BLaER1 (cell line): ENCODE measurements at regions not wholly inside any gene's neighbourhood (a gene's known extent, or its start where the extent isn't known, plus 50 kb on each side); places are given as distances from the start of the nearest gene placed in this dataset.
"Not testable (repeated sequence)": the region's sequence is repeated elsewhere in the genome, so short reads cannot be mapped to it uniquely, and the experiment has no call there.

Source experiments
- H3K27ac ChIP-seq: shearing (Covaris generic); formaldehyde crosslinking; 2 replicates; pipeline ENCODE4 v1.8.1; 2022
- H3K27me3 ChIP-seq: shearing (Covaris generic); formaldehyde crosslinking; 2 replicates; pipeline ENCODE4 v1.8.1; 2022
- H3K36me3 ChIP-seq: shearing (Covaris generic); formaldehyde crosslinking; 2 replicates; pipeline ENCODE4 v1.8.1; 2022
- H3K4me1 ChIP-seq: shearing (Covaris generic); formaldehyde crosslinking; 2 replicates; pipeline ENCODE4 v1.8.1; 2022
- H3K4me2 ChIP-seq: shearing (Covaris generic); formaldehyde crosslinking; 2 replicates; pipeline ENCODE4 v1.8.1; 2022
- H3K4me3 ChIP-seq: shearing (Covaris generic); formaldehyde crosslinking; 2 replicates; pipeline ENCODE4 v1.8.1; 2022
- H3K9ac ChIP-seq: shearing (Covaris generic); formaldehyde crosslinking; 2 replicates; pipeline ENCODE4 v1.8.1; 2022
- H3K9me3 ChIP-seq: shearing (Covaris generic); formaldehyde crosslinking; 2 replicates; pipeline ENCODE4 v1.8.1; 2022
- H4K20me1 ChIP-seq: shearing (Covaris generic); formaldehyde crosslinking; 2 replicates; pipeline ENCODE4 v1.8.1; 2022
- Cebpa-rat ChIP-seq: shearing (Covaris generic); IDR thresholded peaks from 2 replicates; pipeline ENCODE4 v1.8.1; 2022

DNA sequence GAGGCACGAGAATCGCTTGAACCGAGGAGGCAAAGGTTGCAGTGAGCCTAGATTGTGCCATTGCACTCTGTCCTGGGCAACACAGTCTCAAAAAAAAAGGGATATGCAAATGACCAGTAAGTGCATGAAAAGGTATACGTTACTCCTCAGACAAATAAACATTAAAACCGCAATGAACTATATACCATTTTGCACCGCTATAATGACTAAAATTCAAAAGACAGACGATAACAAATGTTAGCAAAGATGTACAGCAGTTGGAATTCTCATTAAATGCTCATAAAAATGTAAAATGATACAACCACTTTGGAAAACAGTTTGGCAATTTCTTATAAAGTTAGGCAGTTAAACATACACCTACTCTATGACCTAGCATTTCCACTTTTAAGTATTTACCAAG, 67.4 kb upstream of the MSH6 start:
- Histone ChIP-seq H3K27ac (peak overlapping the region; percentile 94), H3K9me3 (no peaks in the 10 kb centered on the region), H3K4me3 (no peak overlapping the region), H4K20me1 (peaks cover 16% of the 10 kb centered on the region), H3K9ac (no peak overlapping the region; the same call in 1 of the 2 replicates), H3K4me1 (peaks cover 89% of the 10 kb centered on the region), H3K36me3 (peaks cover 93% of the 10 kb centered on the region), H3K27me3 (no peaks in the 10 kb centered on the region), H3K4me2 (peak overlapping the region; percentile 82)
- TF ChIP-seq Cebpa-rat = no peak

DNA sequence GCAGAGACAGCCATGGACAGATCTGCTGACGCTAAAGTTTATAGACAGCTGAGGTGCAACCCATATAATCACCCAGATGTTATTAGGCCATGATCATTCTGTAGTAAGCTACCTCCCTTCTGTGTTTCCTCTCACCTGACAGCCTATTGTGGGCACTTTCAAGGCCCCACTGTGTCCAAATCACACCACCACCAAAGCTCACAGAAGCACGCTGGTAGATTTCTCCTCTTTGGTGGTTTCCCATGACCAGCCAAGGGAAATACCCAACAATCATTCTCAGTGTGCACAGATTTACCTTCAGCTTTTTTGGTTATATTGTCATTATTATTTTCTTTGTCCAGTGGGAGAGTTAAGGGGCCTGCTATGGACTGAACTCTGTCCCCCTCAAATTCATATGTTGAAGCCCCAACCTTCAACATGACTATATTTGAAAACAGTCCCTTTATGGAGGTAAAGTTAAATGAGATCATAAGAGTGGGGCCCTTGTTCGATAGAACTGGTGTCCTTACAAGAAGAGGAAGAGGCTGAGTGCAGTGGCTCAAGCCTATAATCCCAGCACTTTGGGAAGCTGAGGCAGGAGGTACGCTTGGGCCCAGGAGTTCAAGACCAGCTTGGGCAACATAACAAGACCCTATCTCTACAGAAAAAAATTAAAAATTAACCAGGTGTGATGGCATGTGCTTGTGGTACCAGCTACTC, 74.0 kb upstream of the MSH6 start:
- peaks cover 99% of the 10 kb centered on the region for H3K36me3 ChIP-seq
- peaks cover 87% of the 10 kb centered on the region for H3K4me1 ChIP-seq
- H3K27me3 ChIP-seq = no peaks in the 10 kb centered on the region
- H3K4me2 ChIP-seq = peak overlapping the region; percentile 16
- no peak for TF ChIP-seq Cebpa-rat
- no peaks in the 10 kb centered on the region for H3K9me3 ChIP-seq
- H3K4me3 ChIP-seq = no peak overlapping the region
- H4K20me1 ChIP-seq = peaks cover 82% of the 10 kb centered on the region
- H3K9ac ChIP-seq = no peak overlapping the region
- H3K27ac ChIP-seq = peak overlapping the region; percentile 56

DNA sequence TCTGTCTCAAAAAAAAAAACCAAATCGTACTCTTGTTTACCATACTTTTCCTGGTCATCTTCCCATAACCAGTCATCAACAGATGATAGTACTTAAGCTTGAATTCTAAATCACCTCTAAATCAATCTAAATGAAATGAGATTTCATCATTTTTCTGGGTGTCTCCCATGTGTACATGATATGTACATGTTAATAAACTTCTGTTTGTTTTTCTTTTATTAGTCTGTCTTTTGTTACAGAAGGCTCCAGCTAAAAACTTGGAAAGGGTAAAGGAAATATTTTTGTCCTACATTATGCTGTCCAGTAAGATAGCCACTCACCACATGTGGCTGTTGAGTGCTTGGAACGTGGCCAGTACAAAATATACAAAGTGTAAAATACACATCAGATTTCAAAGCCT, 78.7 kb upstream of the MSH6 start:
- Histone ChIP-seq H3K27ac (peak overlapping the region; percentile 98), H4K20me1 (peaks cover 72% of the 10 kb centered on the region), H3K4me1 (peaks cover 82% of the 10 kb centered on the region), H3K27me3 (no peaks in the 10 kb centered on the region), H3K9me3 (no peaks in the 10 kb centered on the region), H3K4me3 (no peak overlapping the region), H3K4me2 (peak overlapping the region; percentile 93), H3K9ac (no peak overlapping the region), H3K36me3 (peaks cover 98% of the 10 kb centered on the region)
- TF ChIP-seq Cebpa-rat = no peak

DNA sequence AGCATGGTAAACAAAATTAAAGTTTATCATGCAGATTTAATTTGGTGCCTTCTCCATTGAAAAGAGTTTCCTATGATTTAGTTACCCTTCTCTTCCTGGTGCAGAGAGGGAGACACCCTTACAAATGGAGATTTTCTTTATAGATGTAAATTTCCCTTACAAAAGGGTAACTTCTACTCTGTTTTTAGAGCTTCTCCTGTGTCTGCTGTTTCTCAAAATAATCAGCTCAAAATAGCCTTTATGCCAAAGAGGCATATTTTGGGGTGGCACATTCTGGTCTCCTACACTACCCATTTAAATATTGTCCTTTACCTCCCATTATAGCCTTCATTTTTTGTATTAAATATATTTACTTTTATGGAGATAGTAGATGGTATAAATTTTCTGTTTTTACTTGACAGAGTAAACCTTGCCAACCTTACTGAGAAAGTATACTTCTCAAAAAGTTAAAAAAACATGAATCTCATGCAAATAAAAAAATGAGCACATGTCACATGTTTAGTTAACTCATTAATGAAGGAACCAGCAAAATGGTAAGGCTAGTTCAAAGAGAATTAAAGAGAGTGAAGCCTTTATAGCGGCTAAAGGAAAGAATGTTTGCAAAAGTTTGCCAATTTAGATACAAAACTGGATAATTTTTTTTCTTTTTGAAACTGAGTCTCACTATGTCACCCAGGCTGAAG, 83.3 kb upstream of the MSH6 start:
- H3K36me3 ChIP-seq = peaks cover 59% of the 10 kb centered on the region
- peaks cover 42% of the 10 kb centered on the region for H3K4me1 ChIP-seq
- H3K4me2 ChIP-seq = peak overlapping the region; percentile 93
- H3K9me3 ChIP-seq = no peaks in the 10 kb centered on the region
- peak overlapping the region; percentile 98 for H3K27ac ChIP-seq
- H4K20me1 ChIP-seq = peaks cover 26% of the 10 kb centered on the region
- peak overlapping the region; percentile 89 for H3K4me3 ChIP-seq
- H3K27me3 ChIP-seq = no peaks in the 10 kb centered on the region
- H3K9ac ChIP-seq = peak overlapping the region; percentile 98
- no peak for TF ChIP-seq Cebpa-rat

DNA sequence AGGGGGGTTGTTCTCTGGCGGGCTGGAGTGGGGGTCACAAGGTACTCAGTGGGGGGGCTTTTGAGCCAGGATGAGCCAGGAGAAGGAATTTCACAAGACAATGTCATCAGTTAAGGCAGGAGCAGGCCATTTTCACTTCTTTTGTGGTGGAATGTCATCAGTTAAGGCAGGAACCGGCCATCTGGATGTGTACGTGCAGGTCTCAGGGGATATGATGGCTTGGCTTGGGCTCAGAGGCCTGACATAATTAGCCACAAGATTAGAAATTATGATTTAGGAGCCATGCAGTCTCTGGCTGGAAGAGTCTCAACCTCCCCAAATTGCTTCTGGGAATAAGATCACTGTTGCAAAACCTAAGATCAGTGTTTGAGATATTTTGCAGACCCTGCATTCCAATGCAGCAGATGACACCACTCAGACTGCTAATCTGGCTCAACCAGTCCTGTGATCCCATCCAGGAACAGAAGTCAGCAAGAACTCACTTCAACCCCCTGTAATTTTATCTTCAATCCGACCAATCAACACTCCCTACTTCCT, 84.4 kb upstream of the MSH6 start:
- H3K27ac ChIP-seq = peak overlapping the region; percentile 98
- H3K27me3 ChIP-seq, H3K9me3 ChIP-seq: not testable (repeated sequence)
- H3K4me2 ChIP-seq = peak overlapping the region; percentile 93
- H3K4me3 ChIP-seq = peak overlapping the region; percentile 89
- peaks cover 43% of the 10 kb centered on the region for H3K4me1 ChIP-seq
- peaks cover 48% of the 10 kb centered on the region for H3K36me3 ChIP-seq
- H3K9ac ChIP-seq = peak overlapping the region; percentile 98
- H4K20me1 ChIP-seq = peaks cover 14% of the 10 kb centered on the region

- peak overlapping the region; percentile 89 for H3K4me3 ChIP-seq
- H4K20me1 ChIP-seq, H3K9me3 ChIP-seq, H3K27me3 ChIP-seq: not testable (repeated sequence)
- H3K4me1 ChIP-seq = peaks cover 43% of the 10 kb centered on the region
- H3K36me3 ChIP-seq = peaks cover 41% of the 10 kb centered on the region
- H3K4me2 ChIP-seq = peak overlapping the region; percentile 93
- H3K9ac ChIP-seq = peak overlapping the region; percentile 98
- peak overlapping the region; percentile 98 for H3K27ac ChIP-seq
Measured at GRCh38 chr2:47697681-47698435, 85.1 kb upstream of the MSH6 start.

GRCh38 chr2:47697000-47697601, 85.8 kb upstream of the MSH6 start:
- H3K27me3 ChIP-seq = no peaks in the 10 kb centered on the region
- H3K4me1 ChIP-seq = peaks cover 43% of the 10 kb centered on the region
- H3K27ac ChIP-seq = peak overlapping the region; percentile 98
- H3K4me3 ChIP-seq = peak overlapping the region; percentile 89
- H3K36me3 ChIP-seq = peaks cover 34% of the 10 kb centered on the region
- H3K9ac ChIP-seq = peak overlapping the region; percentile 98
- TF ChIP-seq Cebpa-rat = no peak
- no peaks in the 10 kb centered on the region for H3K9me3 ChIP-seq
- H3K4me2 ChIP-seq = peak overlapping the region; percentile 93
- 0 out of 2 replicates have a peak, but pooled peaks cover 2% of the 10 kb centered on the region for H4K20me1 ChIP-seq

DNA sequence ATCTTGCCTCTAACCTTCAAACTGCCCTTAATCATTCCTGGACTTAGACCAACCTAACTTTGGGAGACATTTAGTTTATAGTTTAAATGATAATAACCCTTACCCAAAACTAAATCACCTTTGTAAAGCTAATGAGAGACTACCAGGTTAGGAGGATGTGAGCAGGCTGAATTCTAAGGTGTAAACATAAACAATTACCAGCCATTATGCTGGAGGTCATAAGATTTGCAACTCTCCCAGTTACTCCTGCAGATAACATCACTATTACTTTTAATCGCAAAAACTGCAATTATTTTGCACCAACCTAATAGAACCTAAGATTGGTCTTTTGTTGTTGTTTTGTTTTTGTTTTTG, 86.5 kb upstream of the MSH6 start:
- TF ChIP-seq Cebpa-rat = no peak
- H3K4me2 ChIP-seq = peak overlapping the region; percentile 93
- H4K20me1 ChIP-seq = no peaks in the 10 kb centered on the region
- H3K4me1 ChIP-seq = peaks cover 43% of the 10 kb centered on the region
- peak overlapping the region; percentile 98 for H3K27ac ChIP-seq
- peaks cover 27% of the 10 kb centered on the region; the same call in 1 of the 2 replicates for H3K36me3 ChIP-seq
- H3K9me3 ChIP-seq = no peaks in the 10 kb centered on the region
- H3K27me3 ChIP-seq = no peaks in the 10 kb centered on the region
- peak overlapping the region; percentile 98 for H3K9ac ChIP-seq
- peak overlapping the region; percentile 89 for H3K4me3 ChIP-seq

GRCh38 chr2:47695800-47696477, 87.0 kb upstream of the MSH6 start:
- Histone ChIP-seq H3K36me3 (peaks cover 24% of the 10 kb centered on the region; the same call in 1 of the 2 replicates), H4K20me1 (no peaks in the 10 kb centered on the region), H3K9me3 (no peaks in the 10 kb centered on the region), H3K4me1 (peaks cover 43% of the 10 kb centered on the region), H3K4me2 (peak overlapping the region; percentile 93), H3K9ac (peak overlapping the region; percentile 98), H3K4me3 (peak overlapping the region; percentile 89), H3K27me3 (no peaks in the 10 kb centered on the region), H3K27ac (peak overlapping the region; percentile 98)
- TF ChIP-seq Cebpa-rat = no peak

GRCh38 chr2:47694451-47694850, 88.5 kb upstream of the MSH6 start:
- not testable (repeated sequence) for H3K9me3 ChIP-seq, H3K36me3 ChIP-seq, H4K20me1 ChIP-seq, H3K27me3 ChIP-seq
- Histone ChIP-seq H3K27ac (peak overlapping the region; percentile 98), H3K4me1 (peaks cover 58% of the 10 kb centered on the region), H3K4me3 (peak overlapping the region; percentile 89), H3K9ac (peak overlapping the region; percentile 98), H3K4me2 (peak overlapping the region; percentile 93)

- Histone ChIP-seq H3K4me2 (peak overlapping the region; percentile 93), H3K4me1 (peaks cover 94% of the 10 kb centered on the region), H3K27ac (peak overlapping the region; percentile 85), H3K9ac (peak overlapping the region; percentile 25; the same call in 1 of the 2 replicates)
- H3K9me3 ChIP-seq, H3K27me3 ChIP-seq, H3K36me3 ChIP-seq, H3K4me3 ChIP-seq, H4K20me1 ChIP-seq: not testable (repeated sequence)
Measured at GRCh38 chr2:47690706-47691325, 92.1 kb upstream of the MSH6 start.
